ENCODE measurements at regions not wholly inside any gene's neighbourhood (a gene's known extent, or its start where the extent isn't known, plus 50 kb on each side); places are given as distances from the start of the nearest gene placed in this dataset.

DNA sequence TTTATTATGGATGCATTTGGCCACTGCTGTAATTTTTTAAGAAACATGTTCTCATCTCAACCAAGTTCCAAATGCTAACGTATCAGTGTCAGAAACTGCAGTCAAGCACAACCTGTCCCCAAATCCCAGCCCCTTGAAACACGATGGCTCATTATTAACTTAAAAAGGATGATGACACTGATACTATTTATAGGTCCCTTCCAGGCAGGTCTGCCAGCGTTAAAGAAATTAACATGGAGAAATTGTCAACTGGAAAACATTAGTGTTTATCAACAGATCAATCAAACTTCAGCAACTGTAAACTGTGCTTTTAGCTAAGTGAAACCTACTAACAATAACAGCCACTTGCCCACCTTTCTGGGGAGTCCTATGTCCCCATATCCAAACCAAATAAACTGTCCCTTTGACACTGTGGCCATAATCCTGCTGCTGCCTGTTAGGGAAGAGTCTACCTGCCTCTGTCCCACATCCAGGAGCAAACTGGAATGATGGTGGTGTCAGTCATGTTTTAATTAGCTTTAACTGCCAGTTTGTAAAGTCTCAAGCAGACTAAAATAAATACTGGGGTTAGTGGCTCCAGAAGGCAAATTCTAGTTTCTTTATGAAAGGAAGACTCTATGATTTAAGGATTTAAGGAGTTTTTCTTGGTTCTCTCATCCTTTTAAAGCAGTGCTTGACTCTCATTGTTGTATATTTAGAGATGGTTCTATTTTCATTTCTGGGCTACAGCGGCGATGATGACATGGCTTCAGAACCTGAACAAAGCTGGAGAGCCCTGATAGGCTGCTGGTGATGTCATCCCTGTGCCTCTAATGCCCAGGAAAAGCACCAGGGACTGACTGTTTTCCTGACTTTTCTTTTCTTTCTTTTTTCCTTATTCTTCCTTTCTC lies 583.6 kb upstream of the PIK3C3 start:
- DNase-seq (ENCODE audit: low spot score), result no peak

DNA sequence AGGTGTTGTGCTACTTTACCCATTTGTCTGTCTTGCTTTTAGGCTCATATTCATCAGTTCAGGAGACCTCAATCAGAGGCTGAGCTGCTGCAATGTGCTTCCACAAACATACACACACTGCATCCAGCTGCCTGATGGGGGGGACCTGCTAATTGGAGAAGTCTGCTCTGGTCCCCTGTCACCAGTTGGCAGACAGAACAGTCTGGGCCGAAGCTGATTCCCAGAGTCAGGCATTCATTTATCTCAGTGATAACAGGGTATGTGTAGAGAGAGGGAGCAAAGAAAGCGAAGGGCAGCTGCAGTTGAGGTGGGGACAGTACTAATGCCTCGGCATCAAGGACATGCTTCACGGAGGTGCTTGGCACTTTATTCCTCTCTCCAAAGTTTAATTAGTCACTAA lies 584.3 kb upstream of the PIK3C3 start:
- no peak for DNase-seq (ENCODE audit: low spot score)

DNA sequence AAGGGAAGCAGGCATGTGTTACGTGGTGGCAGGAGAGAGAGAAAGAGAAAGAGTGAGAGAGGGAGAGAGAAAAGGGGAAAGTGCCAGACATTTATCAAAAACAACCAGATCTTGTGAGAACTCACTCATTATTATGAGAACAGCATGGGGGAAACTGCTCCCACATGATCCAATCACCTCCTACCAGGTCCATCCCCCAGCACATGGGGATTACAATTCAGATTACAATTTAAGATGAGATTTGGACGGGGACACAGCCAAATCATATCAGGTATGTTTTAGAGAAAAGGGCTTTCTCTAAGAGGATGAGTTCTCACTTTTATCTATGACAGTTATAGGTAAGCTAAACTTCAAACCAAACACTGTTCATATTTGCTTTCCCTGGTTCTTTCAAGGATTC lies 597.3 kb upstream of the PIK3C3 start:
- DNase-seq (ENCODE audit: low spot score), result no peak

DNA sequence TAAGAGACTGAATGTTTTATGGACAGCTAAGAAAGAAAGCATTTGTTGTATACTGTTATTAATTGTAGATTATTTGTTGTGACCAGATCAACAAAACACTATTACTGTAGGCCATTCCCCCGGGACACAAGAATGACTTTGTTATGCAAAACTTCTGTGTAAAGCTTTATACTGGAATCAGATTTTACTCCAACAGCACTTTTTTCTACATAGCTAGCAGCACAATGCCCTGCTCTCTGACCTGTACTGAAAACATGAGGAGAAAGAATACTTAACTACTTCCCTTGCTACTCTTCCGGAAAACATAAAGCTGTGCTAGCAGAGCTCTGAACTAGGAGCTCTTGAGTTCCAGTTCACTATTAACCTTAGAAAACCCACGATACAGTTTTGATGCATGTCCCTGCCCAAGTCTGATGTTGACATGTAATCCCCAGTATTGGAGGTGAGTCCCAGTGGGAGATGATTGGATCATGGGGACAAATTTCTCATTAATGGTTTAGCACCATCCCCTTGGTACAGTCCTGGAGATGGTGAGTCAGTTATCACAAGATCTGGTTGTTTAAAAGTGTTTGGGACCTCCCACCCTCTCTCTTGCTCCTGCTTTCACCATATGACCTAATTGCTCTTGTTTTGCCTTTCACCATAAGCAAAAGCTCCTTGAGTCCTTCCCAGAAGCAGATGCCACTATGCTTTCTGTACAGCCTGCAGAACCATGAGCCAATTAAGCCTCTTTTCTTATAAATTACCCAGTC lies 601.1 kb upstream of the PIK3C3 start:
- DNase-seq (ENCODE audit: low spot score), result no peak

DNA sequence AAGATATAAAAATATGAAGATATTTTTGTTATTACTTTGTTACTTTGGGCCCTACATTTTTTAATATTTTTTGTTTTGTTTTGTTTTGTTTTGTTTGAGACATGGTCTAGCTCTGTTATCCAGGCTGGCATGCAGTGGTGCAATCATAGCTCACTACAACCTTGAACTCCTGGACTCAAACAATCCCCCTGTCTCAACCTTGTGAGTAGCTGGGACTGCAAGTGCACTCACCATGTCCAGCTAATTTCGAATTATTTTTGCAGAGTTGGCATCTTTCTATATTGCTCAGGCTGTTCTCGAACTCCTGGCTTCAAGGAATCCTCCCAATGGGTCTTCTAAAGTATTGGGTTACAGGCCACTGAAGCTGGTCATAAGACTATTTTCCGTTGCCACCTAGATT lies 603.6 kb upstream of the PIK3C3 start:
- no peak for DNase-seq (ENCODE audit: low spot score)

DNA sequence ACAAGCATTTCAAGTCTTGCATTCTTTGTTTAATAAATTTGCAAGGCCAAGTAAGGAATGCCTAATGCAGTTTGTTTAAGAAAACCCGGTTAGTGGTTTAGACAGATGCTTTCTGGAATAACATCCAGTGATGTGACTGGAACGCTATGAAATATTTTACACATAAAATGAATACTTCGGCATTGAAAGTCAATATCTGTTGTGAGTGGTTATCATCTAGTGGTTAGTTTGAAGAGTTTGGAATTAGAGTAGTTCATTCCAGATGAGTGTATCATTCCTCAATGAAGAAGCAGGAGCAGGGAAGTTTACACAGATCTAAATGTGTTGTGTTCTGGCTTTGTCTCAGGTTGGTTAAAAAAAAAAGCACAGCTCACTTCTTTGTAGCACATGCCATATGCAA lies 608.0 kb upstream of the PIK3C3 start:
- DNase-seq (ENCODE audit: low spot score), result no peak

DNA sequence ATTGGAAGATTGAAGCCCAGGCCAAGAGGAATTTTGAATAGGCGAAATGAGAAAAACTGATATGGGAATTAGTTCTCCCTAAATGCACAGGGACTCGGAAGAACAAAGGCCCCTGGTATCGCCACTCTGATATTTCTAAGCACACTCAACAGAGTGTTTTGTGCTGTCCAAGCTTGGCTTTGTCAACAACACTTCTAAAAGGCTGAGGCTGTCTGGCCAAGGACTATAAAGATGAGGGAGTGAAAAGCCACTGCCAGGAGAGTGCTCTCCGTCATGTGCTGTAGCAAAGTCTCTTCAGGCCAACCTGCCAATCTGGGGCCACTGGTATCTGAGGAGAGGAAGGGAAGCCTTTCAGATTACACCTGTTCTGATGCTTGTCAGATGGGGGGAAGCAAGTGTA lies 611.2 kb upstream of the PIK3C3 start:
- no peak for DNase-seq (ENCODE audit: low spot score)

DNA sequence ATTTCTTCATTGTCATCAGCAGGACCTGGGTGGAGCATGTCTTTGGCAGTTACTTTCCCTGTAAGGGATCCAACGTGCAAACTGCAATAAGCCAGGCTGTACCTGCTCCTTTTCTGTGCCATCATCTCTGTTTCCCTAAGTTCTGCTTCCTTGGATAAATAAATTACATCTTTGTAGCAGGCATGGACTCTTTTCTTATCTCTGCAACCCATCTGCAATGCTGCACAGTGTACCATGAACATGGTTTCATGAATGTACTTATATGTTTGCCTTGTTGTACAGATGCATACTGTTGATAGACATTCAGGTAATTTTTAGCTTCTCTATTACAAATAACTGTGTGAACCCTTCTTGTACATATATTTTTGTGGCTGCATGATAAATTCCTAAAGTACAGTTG lies 616.7 kb upstream of the PIK3C3 start:
- no peak for DNase-seq (ENCODE audit: low spot score)

DNA sequence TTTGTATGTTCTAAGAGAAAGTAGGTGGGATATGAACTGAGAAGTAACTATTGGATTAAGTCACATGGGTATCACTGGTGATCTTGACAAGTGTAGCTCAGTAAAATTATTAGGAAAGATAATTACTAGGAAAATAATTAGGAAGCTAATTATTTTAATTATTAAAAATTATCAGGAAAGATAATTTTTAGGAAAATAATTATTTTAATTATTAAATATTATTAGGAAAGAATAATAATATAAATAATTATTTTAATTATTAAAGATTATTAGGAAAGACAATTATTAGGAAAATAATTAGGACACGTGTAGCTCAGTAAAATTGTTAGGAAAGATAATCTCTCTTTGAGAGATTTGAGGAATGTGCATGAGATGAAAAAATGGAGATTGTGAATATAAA lies 623.4 kb upstream of the PIK3C3 start:
- DNase-seq (ENCODE audit: low spot score), result no peak

DNA sequence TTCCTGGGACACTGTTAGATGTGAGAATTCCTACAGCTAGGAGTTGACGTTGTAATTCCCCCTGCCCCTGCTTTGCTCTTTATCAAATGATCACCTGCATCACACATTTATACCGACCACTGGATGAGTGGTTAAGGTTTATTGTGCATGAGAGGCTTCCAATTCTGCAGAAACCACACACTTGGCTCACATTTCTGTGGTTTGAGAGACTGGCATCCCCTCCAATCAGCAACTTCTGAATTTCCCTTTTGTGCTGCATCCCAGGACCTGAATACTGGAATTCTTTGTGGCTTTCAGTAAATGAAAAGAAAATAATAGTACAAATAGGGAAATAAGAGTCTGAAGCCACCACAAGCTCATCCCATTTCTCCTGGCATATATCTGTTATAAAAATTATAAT lies 628.7 kb upstream of the PIK3C3 start:
- DNase-seq (ENCODE audit: low spot score), result no peak

DNA sequence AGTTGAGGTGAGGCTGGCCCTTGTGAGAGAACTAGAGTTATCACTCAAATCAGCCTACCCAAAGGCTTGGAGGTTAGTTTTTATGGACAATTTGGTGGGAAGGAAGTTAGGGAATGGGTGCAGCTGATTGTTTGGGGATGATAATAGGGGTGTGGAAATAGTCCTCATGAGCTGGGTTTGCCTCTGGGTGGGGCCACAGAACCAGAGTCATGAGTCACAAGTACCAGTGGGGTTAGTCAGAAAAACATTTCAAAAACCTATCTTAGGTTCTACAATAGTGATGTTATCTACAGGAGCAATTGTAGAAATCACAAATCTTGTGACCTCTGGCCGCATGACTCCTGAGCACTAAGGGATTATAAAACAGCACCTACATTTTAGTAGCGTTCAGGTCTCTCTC lies 630.1 kb upstream of the PIK3C3 start:
- no peak for DNase-seq (ENCODE audit: low spot score)

DNA sequence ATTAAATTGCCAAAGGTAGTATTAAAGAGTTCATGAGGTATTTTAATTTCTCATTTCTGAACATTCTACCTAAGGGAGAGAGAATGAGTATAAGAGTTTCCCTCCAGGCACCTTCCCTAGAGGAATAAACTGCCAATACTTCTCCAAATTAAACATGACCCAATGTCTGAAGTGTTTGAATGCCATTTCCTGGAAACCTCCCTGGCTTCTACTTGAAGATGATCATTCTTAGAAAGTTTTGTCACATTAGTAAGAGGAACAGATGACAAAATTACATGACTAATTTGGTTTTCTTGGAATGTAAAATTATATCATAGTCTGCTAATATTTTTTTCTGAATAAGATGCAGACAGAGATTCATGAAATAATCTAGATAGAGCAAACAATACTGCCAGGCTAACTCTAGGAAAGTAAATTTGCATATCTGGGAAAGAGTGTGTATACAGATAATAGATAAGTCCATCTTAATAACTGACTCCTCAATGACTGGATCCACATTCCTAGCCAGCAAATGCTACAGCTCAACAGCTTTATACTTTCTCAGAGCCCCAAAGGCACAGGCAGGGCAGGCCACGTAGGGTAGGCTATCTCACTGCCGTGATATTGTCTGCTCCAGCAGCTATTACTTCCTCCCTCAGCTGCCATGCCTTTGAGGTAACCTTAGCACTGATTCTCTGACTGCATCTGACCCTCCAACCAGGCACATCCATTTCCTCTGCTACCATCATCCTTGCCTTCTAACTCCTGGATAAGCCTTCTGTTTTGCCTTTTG lies 630.8 kb upstream of the PIK3C3 start:
- DNase-seq (ENCODE audit: low spot score), result no peak

DNA sequence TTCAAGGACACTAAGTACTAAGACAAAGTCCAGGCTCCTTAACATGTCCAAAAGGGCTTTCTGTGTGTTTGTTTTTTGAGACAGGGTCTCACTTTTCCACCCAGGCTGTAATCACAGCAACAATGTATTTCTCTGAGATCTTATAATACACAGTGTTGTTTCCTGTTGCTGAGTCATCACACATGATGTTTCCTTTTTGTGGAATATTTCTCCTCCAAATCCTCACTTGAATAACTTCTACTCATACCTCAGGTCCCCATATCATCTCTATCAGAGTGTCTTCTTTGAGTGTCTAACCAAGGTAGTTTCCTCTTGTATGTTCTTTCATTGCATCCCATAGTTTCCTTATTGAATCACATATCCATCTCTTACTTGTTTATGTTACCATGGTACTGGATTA lies 632.0 kb upstream of the PIK3C3 start:
- no peak for DNase-seq (ENCODE audit: low spot score)

DNA sequence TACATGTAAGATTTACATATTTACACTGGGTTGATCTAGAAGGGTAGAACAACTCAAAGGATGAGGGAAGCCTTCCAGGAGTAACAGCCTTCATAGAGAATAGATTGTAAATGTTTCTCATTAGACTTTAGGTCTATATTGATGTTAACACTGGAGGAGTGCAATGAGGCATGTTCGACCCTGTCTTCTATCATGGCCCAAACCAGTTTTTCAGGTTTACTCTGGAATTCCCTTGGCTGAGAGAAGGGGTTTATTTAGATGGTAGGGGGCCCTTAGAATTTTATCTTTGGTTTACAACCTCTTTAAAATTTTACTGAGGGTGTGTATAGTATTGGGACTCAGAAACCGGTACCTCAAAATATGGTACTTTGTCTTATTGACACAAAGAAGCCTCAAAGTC lies 634.9 kb upstream of the PIK3C3 start:
- peak; percentile 41 for DNase-seq (ENCODE audit: low spot score)

DNA sequence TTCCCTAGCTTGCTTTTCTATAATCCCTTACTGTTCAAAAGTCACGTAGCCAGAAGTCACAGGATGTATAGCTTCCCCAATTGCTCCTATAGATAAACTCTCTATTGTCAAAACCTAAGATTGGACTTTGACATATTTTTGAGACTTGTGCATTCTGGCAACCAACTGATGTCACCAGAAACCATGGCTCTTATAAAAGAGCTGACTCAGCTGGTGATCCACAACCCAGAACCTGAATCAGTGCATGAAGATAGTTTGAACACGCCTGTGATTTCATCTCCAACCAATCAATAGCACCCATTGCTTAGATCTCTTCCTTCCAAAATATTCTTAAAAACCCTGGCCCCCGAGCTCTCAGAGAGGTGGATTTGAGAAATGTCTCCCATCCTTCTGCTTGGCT lies 639.9 kb upstream of the PIK3C3 start:
- no peak for DNase-seq (ENCODE audit: low spot score)

DNA sequence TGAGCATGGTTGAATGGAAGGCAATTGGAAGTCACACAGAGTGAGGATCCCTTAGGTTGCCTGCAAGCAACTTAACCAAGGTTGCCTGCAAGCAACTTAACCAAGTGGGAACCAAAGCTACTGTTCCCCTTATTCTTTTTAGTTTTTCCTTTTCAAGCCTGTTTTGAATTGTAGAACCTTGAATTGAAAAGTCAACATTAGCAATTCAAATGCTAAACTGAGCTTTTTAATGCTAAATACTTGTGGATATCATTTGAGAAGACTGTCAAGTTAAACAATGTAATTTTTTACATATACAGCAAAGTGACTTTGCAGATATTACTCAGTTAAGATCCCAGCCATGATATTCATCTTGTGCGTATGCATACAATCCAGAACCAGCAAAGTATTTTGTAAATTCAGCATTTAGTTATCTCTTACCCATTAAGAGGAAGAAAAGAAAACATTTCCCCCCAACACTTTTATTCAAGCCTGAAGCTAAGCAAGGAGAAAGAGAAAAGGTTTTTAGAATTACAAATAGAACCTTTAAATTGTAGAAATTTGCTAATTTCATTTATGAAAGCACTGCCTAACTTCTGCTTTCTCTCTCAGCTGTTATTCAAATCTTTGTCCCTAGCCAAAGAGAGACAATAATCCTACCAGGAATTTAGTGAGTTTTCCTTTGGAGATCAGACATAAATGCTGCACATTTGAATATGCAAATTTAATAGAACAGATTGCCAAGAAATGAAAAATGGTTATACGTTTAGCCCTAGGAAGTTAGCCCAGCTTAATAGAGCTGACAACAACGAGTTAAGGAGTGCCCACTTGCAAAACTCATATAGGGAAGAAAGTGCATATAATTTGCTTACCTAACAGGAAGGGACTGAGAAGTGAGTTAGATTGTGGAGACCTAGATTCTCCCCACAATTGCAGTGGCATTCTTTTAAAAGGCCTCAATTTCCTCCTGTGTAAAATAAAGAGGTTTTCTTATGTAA lies 643.2 kb upstream of the PIK3C3 start:
- DNase-seq (ENCODE audit: low spot score), result no peak

DNA sequence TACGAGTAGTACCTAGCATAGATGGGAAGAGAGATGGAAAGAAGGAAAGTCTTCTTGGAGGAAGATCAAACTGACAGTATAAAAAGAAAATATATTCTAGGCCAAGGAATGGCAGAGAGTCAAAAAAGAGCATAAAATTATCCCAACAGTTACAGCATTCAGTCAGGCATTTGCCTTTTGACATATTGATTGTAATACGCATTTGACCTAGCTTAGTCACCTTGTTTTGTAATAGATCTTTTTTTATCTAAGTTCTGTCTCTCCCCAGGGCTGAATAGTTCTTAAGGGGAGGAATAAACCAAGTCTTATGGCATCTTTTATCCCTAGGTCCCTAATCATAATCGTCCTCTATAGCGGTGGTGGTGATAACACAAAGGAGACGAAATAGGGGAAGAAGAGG lies 657.3 kb upstream of the PIK3C3 start:
- DNase-seq (ENCODE audit: low spot score), result no peak

DNA sequence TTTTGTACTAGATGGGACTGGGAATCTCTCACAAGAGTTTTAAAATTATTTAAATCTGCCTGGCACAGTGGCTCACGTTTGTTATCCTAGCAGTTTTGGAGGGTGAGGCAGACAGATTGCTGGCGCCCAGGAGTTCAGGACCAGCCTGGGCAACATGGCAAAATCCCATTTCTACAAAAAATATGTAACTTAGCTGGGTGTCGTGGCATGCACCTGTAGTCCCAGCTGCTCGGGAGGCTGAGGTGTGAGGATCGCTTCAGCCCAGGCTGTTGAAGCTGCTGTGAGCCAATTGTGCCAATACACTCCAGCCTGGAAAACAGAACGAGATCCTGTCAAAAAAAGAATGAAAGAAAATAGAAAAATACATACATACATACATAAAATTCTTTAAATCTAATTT lies 685.7 kb upstream of the PIK3C3 start:
- no peak for DNase-seq (ENCODE audit: low spot score)

DNA sequence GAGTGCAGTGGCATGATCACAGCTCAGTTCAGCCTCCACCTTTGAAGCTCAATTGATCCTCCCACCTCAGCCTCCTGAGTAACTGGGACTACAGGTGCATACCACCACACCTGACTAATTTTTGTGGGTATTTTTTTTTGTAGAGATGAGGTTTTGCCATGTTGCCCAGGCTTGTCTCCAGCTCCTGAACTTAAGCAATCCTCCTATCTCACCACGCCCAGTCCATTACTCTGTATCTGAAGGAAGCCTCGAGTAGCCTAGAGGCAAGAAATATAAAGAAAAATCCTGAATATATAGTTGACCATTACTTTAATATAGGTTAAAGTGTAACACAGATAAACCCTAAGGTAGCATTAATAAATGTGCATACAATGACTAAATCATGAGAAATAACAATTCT lies 686.8 kb upstream of the PIK3C3 start:
- no peak for DNase-seq (ENCODE audit: low spot score)

DNA sequence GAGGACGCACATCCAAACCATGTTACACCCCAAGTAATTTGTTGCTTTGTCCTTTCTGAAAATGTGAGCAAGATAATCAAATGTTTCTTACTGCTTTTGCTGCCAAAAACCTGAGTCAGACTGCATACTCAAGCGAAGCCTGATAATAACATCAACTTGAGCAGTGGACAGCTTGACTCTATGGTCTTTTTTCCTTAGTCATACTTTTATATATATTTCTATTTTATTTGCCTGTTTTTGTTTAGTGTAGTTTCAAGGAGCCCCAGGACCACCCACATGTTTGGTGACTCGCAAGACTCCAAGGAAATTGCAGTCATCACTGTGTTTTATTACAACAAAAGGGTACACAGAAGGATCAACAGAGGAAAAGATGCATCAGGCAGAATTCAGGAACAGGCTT lies 688.4 kb upstream of the PIK3C3 start:
- DNase-seq (ENCODE audit: low spot score), result no peak

DNA sequence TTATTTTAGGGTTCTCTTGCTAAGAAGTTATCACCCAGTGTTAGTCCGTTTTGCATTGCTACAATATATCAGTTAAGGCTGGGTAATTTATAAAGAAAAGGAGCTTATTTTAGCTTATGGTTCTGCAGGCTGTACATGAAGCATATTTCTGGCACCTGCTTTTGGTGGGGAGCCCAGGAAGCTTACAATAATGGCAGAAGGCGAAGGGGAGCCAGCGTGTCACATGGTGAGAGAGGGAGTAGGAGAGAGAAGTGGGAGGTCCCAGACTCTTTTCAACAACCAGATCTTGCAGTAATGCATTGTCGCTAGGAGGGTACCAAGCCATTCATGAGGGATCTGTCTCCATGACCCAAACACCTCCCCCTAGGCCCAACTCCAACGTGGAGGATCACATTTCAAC lies 688.8 kb upstream of the PIK3C3 start:
- no peak for DNase-seq (ENCODE audit: low spot score)
